Activated T-cell treated with anti-CD3 and anti-CD28 coated beads for 24 hours (primary cell): ENCODE measurements at regions not wholly inside any gene's neighbourhood (a gene's known extent, or its start where the extent isn't known, plus 50 kb on each side); places are given as distances from the start of the nearest gene placed in this dataset.
A peak's percentile ranks its signal among the peaks of the same experiment; 100 is the strongest.

ENCODE experiments used
- DNase-seq: peaks from one replicate; pipeline ENCODE4 v3.0.0-alpha.2; 2020; ENCODE audit warnings: low read depth

GRCh38 chr4:3343358-3343757 is 50.5 kb downstream of the RGS12 start:
- DNase-seq = no peak

GRCh38 chr4:3344104-3344503 is 51.3 kb downstream of the RGS12 start:
- no peak for DNase-seq

- no peak for DNase-seq
These were observed 51.8 kb downstream of the RGS12 start for GRCh38 chr4:3344596-3344995.

- DNase-seq = no peak
These were observed 52.6 kb downstream of the RGS12 start for GRCh38 chr4:3345384-3345783.

- DNase-seq = peak; percentile 36
These were observed 53.3 kb downstream of the RGS12 start for GRCh38 chr4:3346146-3346545.

- DNase-seq = no peak
These were observed 55.0 kb downstream of the RGS12 start for GRCh38 chr4:3347871-3348270.

GRCh38 chr4:3348621-3349020 is 55.8 kb downstream of the RGS12 start:
- DNase-seq = no peak

- DNase-seq = no peak
These were observed 56.3 kb downstream of the RGS12 start for GRCh38 chr4:3349116-3349515.

GRCh38 chr4:3351997-3352396 is 59.2 kb downstream of the RGS12 start:
- no peak for DNase-seq

GRCh38 chr4:3352505-3352904 is 59.7 kb downstream of the RGS12 start:
- DNase-seq = no peak

- DNase-seq = no peak
These were observed 60.2 kb downstream of the RGS12 start for GRCh38 chr4:3352941-3353594.

- no peak for DNase-seq
These were observed 61.1 kb downstream of the RGS12 start for GRCh38 chr4:3353752-3354454.

GRCh38 chr4:3354455-3354811 is 61.6 kb downstream of the RGS12 start:
- no peak for DNase-seq

GRCh38 chr4:3355266-3355748 is 62.5 kb downstream of the RGS12 start:
- DNase-seq = no peak

GRCh38 chr4:3358656-3359055 is 65.8 kb downstream of the RGS12 start:
- no peak for DNase-seq

GRCh38 chr4:3360777-3361176 is 68.0 kb downstream of the RGS12 start:
- DNase-seq = no peak

GRCh38 chr4:3361406-3361805 is 68.6 kb downstream of the RGS12 start:
- DNase-seq = no peak

GRCh38 chr4:3361896-3362295 is 69.1 kb downstream of the RGS12 start:
- DNase-seq = no peak

- no peak for DNase-seq
These were observed 69.8 kb downstream of the RGS12 start for GRCh38 chr4:3362431-3363287.

GRCh38 chr4:3363411-3364141 is 70.8 kb downstream of the RGS12 start:
- DNase-seq = no peak

- DNase-seq = no peak
These were observed 71.4 kb downstream of the RGS12 start for GRCh38 chr4:3364199-3364598.

GRCh38 chr4:3364634-3365314 is 72.0 kb downstream of the RGS12 start:
- no peak for DNase-seq
